Upper lobe of left lung (tissue), 4 donors: ENCODE measurements at regions not wholly inside any gene's neighbourhood (a gene's known extent, or its start where the extent isn't known, plus 50 kb on each side); places are given as distances from the start of the nearest gene placed in this dataset.

ENCODE experiments used
- CTCF ChIP-seq, 6 experiments: fragments of 450-650 bp in 4 of 6; fragments of 200-600 bp in 2 of 6; sonication (generic) in 2 of 6; IDR thresholded peaks; one replicate each; pipeline ENCODE4 v1.5.1; 2016 to 2019; ENCODE audit warnings: antibody characterized with exemption in 6 of 6
- EP300 ChIP-seq, 4 donors: sonication (generic); formaldehyde crosslinking; IDR thresholded peaks; one replicate each; pipeline ENCODE4 v1.5.1; 2017; ENCODE audit warnings: antibody characterized with exemption in 4 of 4, control low read depth in 2 of 4
- POLR2A ChIP-seq, 4 donors: fragments of 450-650 bp; IDR thresholded peaks; one replicate each; pipeline ENCODE4 v1.5.1; 2016 to 2017; ENCODE audit warnings: antibody characterized with exemption in 4 of 4, mild to moderate bottlenecking in 2 of 4
- POLR2AphosphoS5 ChIP-seq, 2 donors: sonication (generic); formaldehyde crosslinking; IDR thresholded peaks; one replicate each; pipeline ENCODE4 v1.5.1; 2017; ENCODE audit warnings: antibody characterized with exemption in 2 of 2

GRCh38 chr3:117170094-117170493 is 460.5 kb downstream of the TUSC7 start:
- TF ChIP-seq CTCF (IDR thresholded peaks at IDR 0.05): no peak
- no peak for TF ChIP-seq EP300 (IDR thresholded peaks at IDR 0.05)
- TF ChIP-seq POLR2A (IDR thresholded peaks at IDR 0.05): no peak
- TF ChIP-seq POLR2AphosphoS5 (IDR thresholded peaks at IDR 0.05): no peak
